Keratinocyte (primary cell): ENCODE measurements at regions not wholly inside any gene's neighbourhood (a gene's known extent, or its start where the extent isn't known, plus 50 kb on each side); places are given as distances from the start of the nearest gene placed in this dataset.

ENCODE experiments used
- CTCF ChIP-seq, 3 experiments: IDR thresholded peaks in 1 of 3; conservative IDR thresholded peaks in 1 of 3; optimal IDR thresholded peaks in 1 of 3; 2 replicates in 2 of 3; 3 replicates in 1 of 3; pipeline versions ENCODE3 to v1.5.1; 2011; ENCODE audit warnings: low read length in 3 of 3, mild to moderate bottlenecking in 3 of 3, moderate library complexity in 2 of 3, control low read depth in 1 of 3, inconsistent platforms in 1 of 3; ENCODE audit not compliant: insufficient read depth in 2 of 3; ENCODE audit errors: extremely low read depth in 1 of 3
- EZH2 ChIP-seq: IDR thresholded peaks from one replicate; pipeline ENCODE4 v1.6.1; 2012; ENCODE audit warnings: inconsistent platforms, mild to moderate bottlenecking, low read length, moderate library complexity

DNA sequence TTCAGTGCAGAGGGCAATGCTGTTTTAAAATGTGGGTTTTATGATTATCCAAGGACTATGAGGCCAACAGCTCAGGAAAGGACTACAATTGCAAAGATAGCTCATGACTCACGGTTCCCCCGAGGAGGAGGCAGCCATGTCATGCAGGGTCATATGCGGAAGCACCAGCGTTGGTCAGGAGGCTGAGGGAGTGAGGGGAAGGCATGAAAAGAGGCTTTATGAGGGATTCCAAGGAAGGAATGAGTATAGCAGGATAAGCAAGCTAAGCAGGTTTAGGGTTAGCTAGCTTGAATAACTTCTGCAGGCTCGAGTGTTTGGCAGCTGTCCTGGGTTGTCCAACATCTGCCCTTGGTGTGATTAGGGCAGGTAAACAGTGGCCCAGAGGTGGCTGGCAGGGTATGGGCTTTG, 495.1 kb downstream of the SETD4 start:
- no peak for TF ChIP-seq EZH2
- TF ChIP-seq CTCF (optimal IDR thresholded peaks at IDR 0.05 in 1 of 3, IDR thresholded peaks at IDR 0.05 in 1 of 3, conservative IDR thresholded peaks at IDR 0.05 in 1 of 3; ENCODE audit: extremely low read depth in 1 of 3, insufficient read depth in 2 of 3, low read length in 3 of 3): no peak
